T-helper 17 cell (primary cell): ENCODE measurements at regions not wholly inside any gene's neighbourhood (a gene's known extent, or its start where the extent isn't known, plus 50 kb on each side); places are given as distances from the start of the nearest gene placed in this dataset.

ENCODE experiments used
- ATAC-seq: fragments of 150-1000 bp; cut with Tn5 transposase; 2 replicates; pipeline ENCODE4 v1.10.0; 2021; ENCODE audit warnings: mild to moderate bottlenecking, moderate library complexity
- DNase-seq, 3 donors: peaks; one replicate each; pipeline versions ENCODE4 v3.0.0 to v3.0.0-alpha.2; 2020 to 2021
- H3K9me3 ChIP-seq: one replicate; pipeline ENCODE4 v1.7.0; 2013; ENCODE audit warnings: low read length, mild to moderate bottlenecking; ENCODE audit not compliant: control insufficient read depth, poor library complexity, severe bottlenecking
- H3K27ac Mint-ChIP-seq: one replicate; pipeline ENCODE4 v1.8.0; 2022; ENCODE audit warnings: mild to moderate bottlenecking, moderate library complexity, mixed read lengths
- H3K27me3 Mint-ChIP-seq: one replicate; pipeline ENCODE4 v1.8.0; 2022; ENCODE audit warnings: mixed read lengths
- H3K36me3 Mint-ChIP-seq: one replicate; pipeline ENCODE4 v1.8.0; 2022; ENCODE audit warnings: low read depth, mixed read lengths
- H3K4me1 Mint-ChIP-seq: one replicate; pipeline ENCODE4 v1.8.0; 2022; ENCODE audit warnings: mild to moderate bottlenecking, mixed read lengths
- H3K4me3 Mint-ChIP-seq: one replicate; pipeline ENCODE4 v1.8.0; 2022; ENCODE audit warnings: mild to moderate bottlenecking, moderate library complexity, mixed read lengths

DNA sequence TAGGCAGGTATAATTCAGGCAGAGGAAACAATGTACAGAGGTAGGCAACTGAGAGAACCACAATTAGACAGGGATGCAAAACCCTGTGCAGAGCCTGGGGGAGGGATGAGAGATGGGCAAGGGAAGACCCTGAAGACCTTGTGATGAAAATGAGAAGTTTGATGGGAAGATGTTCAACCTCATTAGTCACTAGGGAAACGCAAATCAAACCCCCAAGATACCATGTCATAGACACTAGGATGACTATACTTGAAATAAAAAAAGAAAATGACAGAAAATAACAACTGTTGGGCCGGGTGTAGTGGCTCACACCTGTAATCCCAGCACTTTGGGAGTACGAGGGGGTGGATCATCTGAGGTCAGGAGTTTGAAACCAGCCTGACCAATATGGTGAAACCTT, 813.1 kb downstream of the CDH11 start:
- no peaks in the 10 kb centered on the region for H3K36me3 Mint-ChIP-seq
- no peaks in the 10 kb centered on the region for H3K9me3 ChIP-seq
- no peaks in the 10 kb centered on the region for H3K4me1 Mint-ChIP-seq
- DNase-seq (no peak), ATAC-seq (no peak)
- H3K27me3 Mint-ChIP-seq: no peaks in the 10 kb centered on the region
- no peak overlapping the region for H3K4me3 Mint-ChIP-seq
- no peak overlapping the region for H3K27ac Mint-ChIP-seq

DNA sequence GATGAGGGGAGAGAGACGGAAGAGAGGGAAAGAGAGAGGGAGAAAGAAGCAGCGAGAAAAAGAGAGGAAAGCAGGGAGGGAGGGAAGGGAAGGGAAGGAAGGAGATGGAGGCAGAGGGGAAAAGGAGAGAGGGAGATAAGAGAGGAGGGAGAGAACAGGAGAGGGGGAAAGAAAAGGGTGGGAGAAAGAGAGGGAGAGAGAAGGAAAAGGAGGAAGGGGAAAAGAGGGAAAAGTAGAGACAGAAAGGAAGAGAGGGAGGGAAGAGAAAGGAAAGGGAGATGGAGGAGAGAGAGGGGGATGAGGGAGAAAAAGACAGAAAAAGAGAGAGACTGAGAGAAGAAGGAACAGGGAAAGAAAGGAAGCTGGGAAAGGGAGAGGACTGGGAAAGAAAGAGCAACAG, 814.4 kb downstream of the CDH11 start:
- no peak for ATAC-seq
- DNase-seq: no peak
- no peaks in the 10 kb centered on the region for H3K27me3 Mint-ChIP-seq
- no peaks in the 10 kb centered on the region for H3K36me3 Mint-ChIP-seq
- H3K9me3 ChIP-seq: no peaks in the 10 kb centered on the region
- no peak overlapping the region for H3K4me3 Mint-ChIP-seq
- no peak overlapping the region for H3K27ac Mint-ChIP-seq
- no peaks in the 10 kb centered on the region for H3K4me1 Mint-ChIP-seq

DNA sequence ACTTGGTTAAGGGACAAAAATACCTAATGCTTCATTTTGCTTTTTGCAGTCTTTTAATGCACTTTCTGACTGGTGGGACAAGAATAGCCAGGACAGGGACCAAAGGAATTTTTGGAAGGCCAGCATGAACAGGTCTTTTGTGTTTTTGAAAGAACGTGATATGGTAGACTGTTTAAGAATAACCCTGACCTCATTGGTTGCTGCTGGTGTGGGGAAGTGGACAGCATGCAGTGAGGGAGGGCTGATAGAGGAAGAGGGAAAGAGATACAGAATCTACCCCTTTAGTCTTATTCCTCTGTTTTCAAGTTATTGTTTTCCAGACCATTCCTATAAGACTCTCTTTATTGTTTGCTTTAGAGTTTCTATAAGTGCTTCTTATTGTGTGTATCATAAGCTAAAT, 816.2 kb downstream of the CDH11 start:
- H3K36me3 Mint-ChIP-seq: no peaks in the 10 kb centered on the region

DNA sequence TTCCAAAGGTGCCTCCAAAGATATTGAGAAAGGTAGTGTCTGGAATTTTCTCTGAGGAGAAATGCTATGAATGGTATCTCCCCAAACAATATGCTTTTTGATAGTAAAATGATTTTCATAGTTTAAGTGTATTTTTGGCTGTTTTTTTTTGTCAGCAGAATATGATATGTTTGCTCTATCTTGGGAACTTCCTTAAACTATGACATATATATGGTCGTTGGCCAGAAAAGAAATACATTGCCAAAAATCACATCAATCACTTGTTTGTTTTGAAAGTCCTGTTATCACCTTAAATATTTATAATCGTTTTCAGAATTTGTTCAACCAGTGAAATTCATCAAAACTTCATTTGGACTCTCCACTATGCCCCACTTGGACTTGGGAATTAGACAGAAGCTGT, 816.9 kb downstream of the CDH11 start:
- Mint-ChIP-seq H3K4me1 (no peaks in the 10 kb centered on the region), H3K36me3 (no peaks in the 10 kb centered on the region), H3K4me3 (no peak overlapping the region), H3K27ac (no peak overlapping the region), H3K27me3 (no peaks in the 10 kb centered on the region)
- ATAC-seq (no peak), DNase-seq (no peak)
- no peaks in the 10 kb centered on the region for H3K9me3 ChIP-seq

More for the DNA sequence above, 816.2 kb downstream of the CDH11 start:
- H3K27me3 Mint-ChIP-seq: no peaks in the 10 kb centered on the region
- ATAC-seq (no peak), DNase-seq (no peak)
- H3K4me1 Mint-ChIP-seq: no peaks in the 10 kb centered on the region
- H3K9me3 ChIP-seq: no peaks in the 10 kb centered on the region
- no peak overlapping the region for H3K4me3 Mint-ChIP-seq
- H3K27ac Mint-ChIP-seq: no peak overlapping the region

DNA sequence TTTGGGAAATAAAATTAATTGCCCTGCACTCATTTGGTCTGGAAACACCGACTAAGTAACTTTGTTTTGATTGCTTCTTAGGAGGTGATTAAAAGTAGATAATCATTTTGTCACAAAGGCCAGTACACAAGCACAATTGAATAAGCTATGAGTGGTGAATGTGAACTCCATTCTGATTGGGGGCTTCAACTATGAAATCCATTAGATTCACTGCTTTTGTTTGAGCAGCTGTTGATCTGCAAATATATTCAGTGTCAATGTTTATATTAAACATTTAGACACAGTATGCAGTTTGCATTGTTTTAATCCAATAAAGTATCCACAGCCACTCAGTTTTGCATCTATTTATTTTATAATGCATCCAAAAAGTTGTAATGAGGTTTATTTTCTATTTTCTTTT, 817.5 kb downstream of the CDH11 start:
- Mint-ChIP-seq H3K4me1 (no peaks in the 10 kb centered on the region), H3K27ac (no peak overlapping the region), H3K4me3 (no peak overlapping the region), H3K27me3 (no peaks in the 10 kb centered on the region), H3K36me3 (no peaks in the 10 kb centered on the region)
- DNase-seq (no peak), ATAC-seq (no peak)
- H3K9me3 ChIP-seq: no peaks in the 10 kb centered on the region

DNA sequence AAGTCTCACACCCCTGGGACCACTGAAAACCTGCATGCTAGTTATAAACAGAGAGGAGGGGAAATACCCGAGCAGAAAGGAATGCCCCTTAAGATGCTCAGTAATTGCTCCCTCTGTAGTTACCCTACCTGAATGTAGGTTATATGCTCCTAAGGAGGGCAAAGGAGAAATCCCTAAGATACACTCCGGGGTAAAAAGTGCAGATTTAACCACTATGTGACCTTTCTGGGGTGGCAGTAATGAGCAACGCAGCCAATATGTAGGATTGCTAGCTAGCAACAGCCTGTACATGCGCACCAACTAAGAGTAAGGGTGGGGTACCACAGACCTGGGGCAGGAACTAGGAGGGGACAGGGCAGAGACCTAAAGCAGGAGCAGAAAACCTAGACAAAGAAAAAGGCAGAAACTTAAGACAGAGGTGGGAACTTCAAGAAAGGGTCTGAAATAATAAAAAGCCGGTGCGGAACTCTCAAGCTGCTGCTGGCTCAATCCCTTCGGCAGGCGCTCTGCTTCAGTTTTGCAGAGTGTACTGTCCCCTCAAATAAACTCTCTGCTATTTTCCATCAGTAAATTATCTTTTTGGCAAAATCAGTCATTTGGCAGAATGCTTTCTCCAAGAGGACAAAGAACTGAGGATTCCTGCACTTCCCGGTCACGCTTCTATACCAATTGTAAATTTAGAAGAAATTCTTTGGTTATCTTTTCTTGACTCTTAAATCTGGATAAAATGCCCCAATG, 823.8 kb downstream of the CDH11 start:
- no peak overlapping the region for H3K4me3 Mint-ChIP-seq
- H3K36me3 Mint-ChIP-seq: no peaks in the 10 kb centered on the region
- no peak for DNase-seq
- no peak overlapping the region for H3K27ac Mint-ChIP-seq
- no peak for ATAC-seq
- H3K27me3 Mint-ChIP-seq: no peaks in the 10 kb centered on the region
- H3K4me1 Mint-ChIP-seq: no peaks in the 10 kb centered on the region
- H3K9me3 ChIP-seq: no peaks in the 10 kb centered on the region

DNA sequence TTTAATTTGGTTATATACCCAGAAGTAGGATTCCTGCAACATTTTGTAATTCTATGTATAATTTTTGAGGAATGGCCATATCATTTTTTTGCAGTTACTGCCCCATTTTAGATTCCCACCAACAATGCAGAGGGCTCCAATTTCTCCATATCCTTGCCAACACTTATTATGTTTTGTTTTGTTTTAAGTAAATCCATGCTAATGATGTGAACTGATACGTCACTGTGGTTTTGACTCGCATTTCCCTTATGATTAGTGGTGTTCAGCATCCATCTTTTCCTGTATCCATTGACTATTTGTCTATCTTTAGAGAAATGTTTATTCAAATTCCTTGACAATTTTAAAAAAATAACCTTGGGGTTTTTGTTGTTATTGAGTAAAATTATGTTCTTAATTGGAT, 826.4 kb downstream of the CDH11 start:
- no peak for DNase-seq
- no peaks in the 10 kb centered on the region for H3K36me3 Mint-ChIP-seq
- no peak overlapping the region for H3K4me3 Mint-ChIP-seq
- no peaks in the 10 kb centered on the region for H3K9me3 ChIP-seq
- no peak for ATAC-seq
- no peak overlapping the region for H3K27ac Mint-ChIP-seq
- H3K27me3 Mint-ChIP-seq: no peaks in the 10 kb centered on the region
- no peaks in the 10 kb centered on the region for H3K4me1 Mint-ChIP-seq

DNA sequence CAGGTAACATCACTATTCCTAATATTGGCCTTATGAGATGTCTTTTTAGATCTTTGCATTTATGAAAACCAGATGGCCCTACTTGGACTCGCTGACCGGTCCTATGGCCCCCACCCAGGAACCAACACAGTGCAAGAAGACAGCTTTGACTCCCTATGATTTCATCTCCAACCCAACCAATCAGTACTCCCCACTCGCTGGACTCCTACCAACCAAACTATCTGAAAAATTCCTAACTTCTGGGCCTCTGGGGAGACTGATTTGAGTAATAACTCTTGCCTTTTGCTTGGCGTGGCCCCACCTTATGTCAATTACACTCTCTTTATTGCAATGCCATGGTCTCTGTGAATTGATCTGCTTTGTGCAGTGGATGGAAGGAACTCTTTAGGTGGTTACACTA, 828.9 kb downstream of the CDH11 start:
- Mint-ChIP-seq H3K27ac (no peak overlapping the region), H3K4me3 (no peak overlapping the region), H3K27me3 (no peaks in the 10 kb centered on the region), H3K36me3 (no peaks in the 10 kb centered on the region), H3K4me1 (no peaks in the 10 kb centered on the region)
- H3K9me3 ChIP-seq: no peaks in the 10 kb centered on the region
- no peak for DNase-seq
- ATAC-seq: no peak

DNA sequence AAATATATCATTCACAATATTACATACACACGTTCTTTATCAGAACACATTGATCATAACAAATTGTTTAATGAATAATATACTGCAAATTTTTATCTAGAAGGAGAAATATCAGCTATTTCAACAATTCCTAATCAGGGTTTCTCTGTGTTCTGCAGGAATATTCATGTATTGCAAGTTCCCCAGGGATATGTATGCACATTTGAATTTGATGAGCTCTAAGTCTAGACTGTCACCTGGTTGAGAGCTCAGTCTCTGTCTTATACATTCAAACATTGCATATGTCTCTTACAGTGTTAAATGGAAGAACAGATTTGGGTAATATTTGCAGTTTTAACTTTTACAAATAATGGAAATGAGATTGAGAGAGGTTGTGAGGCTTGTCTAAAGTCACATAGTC, 829.7 kb downstream of the CDH11 start:
- Mint-ChIP-seq H3K36me3 (no peaks in the 10 kb centered on the region), H3K27me3 (no peaks in the 10 kb centered on the region), H3K4me1 (no peaks in the 10 kb centered on the region), H3K4me3 (no peak overlapping the region), H3K27ac (no peak overlapping the region)
- ATAC-seq (no peak), DNase-seq (no peak)
- H3K9me3 ChIP-seq: no peaks in the 10 kb centered on the region

DNA sequence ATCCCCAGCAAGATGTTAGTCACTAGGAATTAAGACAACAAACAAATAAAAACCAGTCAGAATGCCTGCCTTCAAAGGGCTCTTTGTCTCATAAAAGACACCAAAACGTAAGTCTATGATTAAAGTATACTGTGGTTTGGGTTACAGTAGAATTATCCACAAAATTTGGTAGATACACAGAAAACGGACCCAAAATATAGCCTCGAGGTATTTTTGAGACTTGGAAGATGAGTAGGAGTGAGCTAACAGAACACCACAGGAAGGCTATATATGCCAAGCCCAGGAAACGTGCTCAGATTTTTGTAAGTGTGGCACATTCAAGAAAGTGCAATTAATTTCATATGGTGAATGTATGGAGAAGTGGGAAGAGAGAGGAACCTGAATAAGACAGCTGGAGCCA, 831.4 kb downstream of the CDH11 start:
- no peaks in the 10 kb centered on the region for H3K36me3 Mint-ChIP-seq
- no peak overlapping the region for H3K27ac Mint-ChIP-seq
- no peaks in the 10 kb centered on the region for H3K27me3 Mint-ChIP-seq
- DNase-seq: no peak
- no peaks in the 10 kb centered on the region for H3K4me1 Mint-ChIP-seq
- no peaks in the 10 kb centered on the region for H3K9me3 ChIP-seq
- H3K4me3 Mint-ChIP-seq: no peak overlapping the region
- ATAC-seq: no peak

DNA sequence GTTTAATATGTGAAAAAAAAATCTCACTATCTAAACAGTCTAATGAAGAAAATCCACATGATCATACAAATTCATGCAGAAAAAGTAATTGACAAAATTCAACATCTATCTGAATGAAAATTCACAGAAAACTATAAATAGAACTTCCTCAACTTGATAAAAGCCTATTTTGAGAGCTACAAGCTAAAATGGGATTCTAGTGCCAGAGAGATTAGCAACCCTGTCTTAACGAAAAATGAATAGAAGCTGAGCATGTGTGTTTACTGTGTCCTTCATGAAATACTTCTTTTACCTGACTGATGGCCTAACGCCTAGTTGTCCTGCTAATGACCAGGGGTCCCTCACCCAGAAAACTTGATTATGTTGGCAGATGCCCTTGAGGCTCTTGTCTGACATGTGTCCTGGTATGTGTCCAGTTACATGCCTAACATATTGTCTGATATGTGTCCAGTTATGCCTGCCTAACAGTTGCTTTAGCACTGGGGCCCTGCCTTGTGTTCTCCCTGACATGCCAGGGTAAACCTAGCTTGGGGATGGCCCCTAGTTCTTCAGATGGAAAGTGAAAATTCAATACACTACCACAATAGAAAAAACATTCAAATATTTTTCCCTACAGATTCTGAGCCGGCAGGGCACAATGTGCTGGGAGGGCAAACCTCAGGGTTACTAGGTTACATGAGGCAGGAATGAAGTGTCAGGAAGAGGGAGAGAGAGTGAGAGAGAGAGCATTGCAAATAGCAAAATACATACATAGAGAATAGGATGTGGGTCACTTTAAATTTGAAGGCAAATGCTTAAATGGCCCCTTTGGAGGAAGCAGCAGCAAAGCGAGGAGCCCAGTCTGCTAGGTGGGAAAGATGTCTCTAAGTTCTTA, 834.0 kb downstream of the CDH11 start:
- Mint-ChIP-seq H3K27me3 (no peaks in the 10 kb centered on the region), H3K4me3 (no peak overlapping the region), H3K36me3 (no peaks in the 10 kb centered on the region), H3K27ac (no peak overlapping the region), H3K4me1 (no peaks in the 10 kb centered on the region)
- H3K9me3 ChIP-seq: no peaks in the 10 kb centered on the region
- ATAC-seq (no peak), DNase-seq (no peak)

DNA sequence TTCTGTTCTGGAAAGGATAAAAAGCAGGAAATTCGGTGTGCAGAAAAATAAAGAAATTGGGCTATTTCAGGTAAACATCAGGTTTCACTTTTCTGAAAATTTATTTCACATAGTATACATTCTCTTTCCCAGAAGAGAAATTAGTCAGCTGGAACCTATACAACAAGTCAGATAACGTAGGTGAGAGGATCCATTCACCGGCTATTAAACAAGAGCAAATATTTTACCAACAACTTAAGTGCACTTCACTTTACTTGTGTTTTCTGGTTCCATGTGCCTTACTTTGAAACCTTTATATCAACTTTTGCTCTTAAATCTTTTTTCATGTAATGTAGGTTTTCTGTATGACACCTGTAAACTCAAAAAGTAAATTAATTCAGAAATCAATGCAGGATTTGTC, 839.7 kb downstream of the CDH11 start:
- Mint-ChIP-seq H3K27me3 (no peaks in the 10 kb centered on the region), H3K4me1 (no peaks in the 10 kb centered on the region), H3K36me3 (no peaks in the 10 kb centered on the region), H3K4me3 (no peak overlapping the region), H3K27ac (no peak overlapping the region)
- no peak for ATAC-seq
- no peak for DNase-seq
- H3K9me3 ChIP-seq: no peaks in the 10 kb centered on the region

DNA sequence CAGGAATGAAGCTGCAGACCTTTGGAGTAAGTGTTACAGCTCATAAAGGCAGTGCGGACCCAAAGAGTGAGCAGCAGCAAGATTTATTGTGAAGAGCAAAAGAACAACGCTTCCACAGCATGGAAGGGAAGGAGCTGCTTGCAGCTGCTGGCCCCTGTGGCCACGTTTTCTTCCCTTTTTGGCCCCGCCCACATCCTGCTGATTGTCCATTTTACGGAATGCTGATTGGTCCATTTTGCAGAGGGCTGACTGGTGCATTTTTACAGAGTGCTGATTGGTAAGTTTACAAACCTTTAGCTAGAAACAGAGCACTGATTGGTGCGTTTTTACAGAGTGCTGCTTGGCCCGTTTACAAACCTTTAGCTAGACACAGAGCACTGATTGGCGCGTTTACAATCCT, 841.5 kb downstream of the CDH11 start:
- Mint-ChIP-seq H3K27ac (no peak overlapping the region), H3K4me3 (no peak overlapping the region), H3K4me1 (no peaks in the 10 kb centered on the region), H3K27me3 (no peaks in the 10 kb centered on the region), H3K36me3 (no peaks in the 10 kb centered on the region)
- no peak for DNase-seq
- H3K9me3 ChIP-seq: no peaks in the 10 kb centered on the region
- ATAC-seq: no peak

DNA sequence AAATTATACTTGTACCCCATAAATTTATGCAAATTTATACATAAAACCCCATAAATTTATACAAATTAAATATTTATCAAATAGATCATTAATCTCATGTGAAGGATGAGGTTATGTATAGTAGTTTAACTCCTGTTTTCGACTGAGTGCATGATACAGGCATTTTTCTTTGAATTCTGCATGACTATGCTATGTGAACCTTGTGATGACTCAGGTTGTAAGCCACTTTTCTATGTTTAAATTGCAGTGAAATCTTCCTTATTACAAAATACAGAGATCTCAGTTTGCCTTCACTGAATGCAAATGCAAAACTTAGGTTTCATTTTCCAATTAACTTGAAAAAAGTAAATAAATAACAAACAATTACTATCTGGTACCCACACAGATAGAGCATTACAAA, 843.7 kb downstream of the CDH11 start:
- H3K4me3 Mint-ChIP-seq: no peak overlapping the region
- no peaks in the 10 kb centered on the region for H3K27me3 Mint-ChIP-seq
- no peaks in the 10 kb centered on the region for H3K4me1 Mint-ChIP-seq
- no peaks in the 10 kb centered on the region for H3K9me3 ChIP-seq
- ATAC-seq (no peak), DNase-seq (no peak)
- H3K27ac Mint-ChIP-seq: no peak overlapping the region
- no peaks in the 10 kb centered on the region for H3K36me3 Mint-ChIP-seq
